Right renal pelvis (tissue), 4 donors: ENCODE measurements at regions not wholly inside any gene's neighbourhood (a gene's known extent, or its start where the extent isn't known, plus 50 kb on each side); places are given as distances from the start of the nearest gene placed in this dataset.

Source experiments
- DNase-seq, 4 donors: peaks; one replicate each; pipeline ENCODE4 v3.0.0-alpha.2; 2013; ENCODE audit warnings: low read depth in 4 of 4, low spot score in 3 of 4, missing footprints in 1 of 4

- DNase-seq: no peak
Observed at GRCh38 chr12:11946161-11946560, 124.6 kb upstream of the BCL2L14 start.

GRCh38 chr12:11947213-11947612 lies 123.5 kb upstream of the BCL2L14 start:
- DNase-seq: no peak

- no peak for DNase-seq
Observed at GRCh38 chr12:11949738-11950411, 120.9 kb upstream of the BCL2L14 start.

GRCh38 chr12:11951209-11951608 lies 119.5 kb upstream of the BCL2L14 start:
- no peak for DNase-seq

GRCh38 chr12:11953523-11953922 lies 117.2 kb upstream of the BCL2L14 start:
- no peak for DNase-seq

GRCh38 chr12:11954181-11954580 lies 116.6 kb upstream of the BCL2L14 start:
- no peak for DNase-seq

GRCh38 chr12:11958221-11959091 lies 112.3 kb upstream of the BCL2L14 start:
- DNase-seq: no peak

- no peak for DNase-seq
Observed at GRCh38 chr12:11959117-11959823, 111.5 kb upstream of the BCL2L14 start.

- DNase-seq: no peak
Observed at GRCh38 chr12:11960646-11961045, 110.1 kb upstream of the BCL2L14 start.

- DNase-seq: no peak
Observed at GRCh38 chr12:11961686-11962085, 109.1 kb upstream of the BCL2L14 start.

GRCh38 chr12:11962860-11963259 lies 107.9 kb upstream of the BCL2L14 start:
- no peak for DNase-seq

GRCh38 chr12:11963841-11964471 lies 106.8 kb upstream of the BCL2L14 start:
- no peak for DNase-seq

- DNase-seq: no peak
Observed at GRCh38 chr12:11965258-11965910, 105.4 kb upstream of the BCL2L14 start.

- no peak for DNase-seq
Observed at GRCh38 chr12:11967376-11968047, 103.2 kb upstream of the BCL2L14 start.

GRCh38 chr12:11968048-11968383 lies 102.7 kb upstream of the BCL2L14 start:
- DNase-seq: no peak

- DNase-seq: no peak
Observed at GRCh38 chr12:11968516-11968915, 102.2 kb upstream of the BCL2L14 start.

- no peak for DNase-seq
Observed at GRCh38 chr12:11969437-11970154, 101.1 kb upstream of the BCL2L14 start.

GRCh38 chr12:11970155-11970520 lies 100.6 kb upstream of the BCL2L14 start:
- DNase-seq: no peak

- no peak for DNase-seq
Observed at GRCh38 chr12:11973396-11973795, 97.3 kb upstream of the BCL2L14 start.
